Transverse colon (tissue), 4 donors: ENCODE measurements at regions not wholly inside any gene's neighbourhood (a gene's known extent, or its start where the extent isn't known, plus 50 kb on each side); places are given as distances from the start of the nearest gene placed in this dataset.
"Not testable (repeated sequence)": the region's sequence is repeated elsewhere in the genome, so short reads cannot be mapped to it uniquely, and the experiment has no call there.

ENCODE experiments used
- DNase-seq: peaks from one replicate; pipeline ENCODE4 v3.0.0-alpha.2; 2019
- H3K27ac ChIP-seq, 4 donors: fragments of 200-600 bp; sonication (generic); 2 replicates each; pipeline ENCODE4 v1.5.1; 2016 to 2018; ENCODE audit warnings: inconsistent platforms in 4 of 4
- H3K27me3 ChIP-seq: fragments of 200-600 bp; sonication (generic); 2 replicates; pipeline ENCODE4 v1.5.1; 2017; ENCODE audit warnings: inconsistent platforms
- H3K36me3 ChIP-seq, 4 donors: fragments of 200-600 bp; sonication (generic); 2 replicates each; pipeline ENCODE4 v1.5.1; 2017 to 2019; ENCODE audit warnings: inconsistent platforms in 4 of 4
- H3K4me1 ChIP-seq, 4 donors: fragments of 200-600 bp; sonication (generic); 2 replicates each; pipeline ENCODE4 v1.5.1; 2017 to 2020; ENCODE audit warnings: inconsistent platforms in 4 of 4
- H3K4me3 ChIP-seq, 4 donors: fragments of 200-600 bp; sonication (generic); 1 replicate in 1 of 4; 2 replicates in 3 of 4; pipeline versions ENCODE4 v1.5.1 to v1.6.1; 2017 to 2019; ENCODE audit warnings: inconsistent platforms in 4 of 4
- H3K9me3 ChIP-seq, 2 donors: fragments of 200-600 bp; sonication (generic); 2 replicates each; pipeline ENCODE4 v1.5.1; 2017 to 2019; ENCODE audit warnings: inconsistent platforms in 2 of 2
- EP300 ChIP-seq: sonication (generic); formaldehyde crosslinking; IDR thresholded peaks from one replicate; pipeline ENCODE4 v1.6.1; 2017; ENCODE audit warnings: antibody characterized with exemption, low read depth
- POLR2A ChIP-seq: fragments of 450-650 bp; IDR thresholded peaks from one replicate; pipeline ENCODE4 v1.6.1; 2016; ENCODE audit warnings: antibody characterized with exemption, mild to moderate bottlenecking, moderate library complexity
- POLR2AphosphoS5 ChIP-seq, 3 donors: sonication (generic); formaldehyde crosslinking; IDR thresholded peaks; one replicate each; pipeline ENCODE4 v1.6.1; 2016; ENCODE audit warnings: antibody characterized with exemption in 3 of 3
- WGBS, 2 donors: methylation state at CpG; one replicate each; pipeline ENCODE4 v1.1.5; 2018; ENCODE audit warnings: low coverage in 1 of 2; 5-methylcytosine and 5-hydroxymethylcytosine counted together
- in situ Hi-C, 4 donors: fragments of 200-750 bp; cut with MboI; loops; one replicate each; pipeline versions ENCODE4 v1.15.0 to v1.15.1; 2017; ENCODE audit warnings: low sequenced_read_pairs in 3 of 4, low pct_ligation_motif_present in 1 of 4, low pct_unique_long_range_greater_than_20kb in 1 of 4
- intact Hi-C: fragments of 100-400 bp; cut with DNase I; formaldehyde crosslinking; loops from one replicate; pipeline ENCODE4 v1.15.1; 2023; ENCODE audit warnings: low total_unique reads
- TF ChIP-seq, protein P1 (sequence below), 5 experiments: fragments of 200-600 bp in 3 of 5; fragments of 450-650 bp in 2 of 5; sonication (generic) in 3 of 5; IDR thresholded peaks; 1 replicate in 2 of 5; 2 replicates in 3 of 5; pipeline ENCODE4 v1.5.1; 2016 to 2017; ENCODE audit warnings: antibody characterized with exemption in 5 of 5, inconsistent platforms in 3 of 5, mild to moderate bottlenecking in 2 of 5, moderate library complexity in 1 of 5

DNA sequence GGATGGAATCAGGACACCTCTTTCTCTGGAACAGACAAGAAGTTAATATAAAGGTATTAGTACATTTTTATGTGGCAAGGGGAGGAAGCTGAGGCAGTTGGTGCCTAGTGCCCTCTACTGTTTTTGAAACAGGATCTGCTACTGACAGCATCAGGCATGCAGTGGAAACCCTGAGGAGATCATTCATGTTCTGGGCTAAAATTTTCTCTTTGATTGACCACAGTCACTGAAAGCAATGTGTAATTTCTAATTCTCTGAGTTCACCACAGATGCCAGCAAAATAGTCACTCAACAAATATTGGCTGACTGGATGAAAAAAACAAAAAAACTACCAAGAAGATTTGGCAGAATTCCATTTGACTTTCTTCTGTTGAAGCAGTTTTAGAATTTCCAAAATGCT lies 71.0 kb upstream of the SRRM3 start:
- TF ChIP-seq, protein P1, sequence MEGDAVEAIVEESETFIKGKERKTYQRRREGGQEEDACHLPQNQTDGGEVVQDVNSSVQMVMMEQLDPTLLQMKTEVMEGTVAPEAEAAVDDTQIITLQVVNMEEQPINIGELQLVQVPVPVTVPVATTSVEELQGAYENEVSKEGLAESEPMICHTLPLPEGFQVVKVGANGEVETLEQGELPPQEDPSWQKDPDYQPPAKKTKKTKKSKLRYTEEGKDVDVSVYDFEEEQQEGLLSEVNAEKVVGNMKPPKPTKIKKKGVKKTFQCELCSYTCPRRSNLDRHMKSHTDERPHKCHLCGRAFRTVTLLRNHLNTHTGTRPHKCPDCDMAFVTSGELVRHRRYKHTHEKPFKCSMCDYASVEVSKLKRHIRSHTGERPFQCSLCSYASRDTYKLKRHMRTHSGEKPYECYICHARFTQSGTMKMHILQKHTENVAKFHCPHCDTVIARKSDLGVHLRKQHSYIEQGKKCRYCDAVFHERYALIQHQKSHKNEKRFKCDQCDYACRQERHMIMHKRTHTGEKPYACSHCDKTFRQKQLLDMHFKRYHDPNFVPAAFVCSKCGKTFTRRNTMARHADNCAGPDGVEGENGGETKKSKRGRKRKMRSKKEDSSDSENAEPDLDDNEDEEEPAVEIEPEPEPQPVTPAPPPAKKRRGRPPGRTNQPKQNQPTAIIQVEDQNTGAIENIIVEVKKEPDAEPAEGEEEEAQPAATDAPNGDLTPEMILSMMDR (IDR thresholded peaks at IDR 0.05) = peak in 2 of 5 experiments; percentile 30 to 34
- not testable (repeated sequence) for DNase-seq

DNA sequence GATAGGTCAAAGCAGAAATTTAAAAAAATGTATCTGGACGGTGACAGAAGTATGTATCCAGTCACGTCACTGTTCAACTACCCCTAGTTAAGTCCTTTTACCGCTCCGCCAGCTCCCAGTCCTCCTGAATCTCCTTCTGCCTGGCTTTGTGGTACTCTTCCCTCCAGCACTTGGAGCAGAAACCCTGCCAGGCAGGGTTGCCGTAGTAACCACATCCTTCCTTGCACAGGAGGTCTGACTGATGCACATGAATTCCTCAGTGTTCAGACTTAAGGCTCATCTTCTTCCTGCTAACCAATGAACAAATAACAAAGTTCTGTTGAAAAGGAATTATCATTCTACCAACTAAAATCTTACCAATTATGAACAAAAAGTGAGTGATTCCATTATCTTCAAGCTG lies 69.8 kb upstream of the SRRM3 start:
- H3K27ac ChIP-seq, H3K4me1 ChIP-seq, in situ Hi-C loops, H3K4me3 ChIP-seq, DNase-seq, H3K27me3 ChIP-seq, H3K9me3 ChIP-seq, H3K36me3 ChIP-seq, intact Hi-C loops: not testable (repeated sequence)
- 72 to 75% methylated on average over 5 of the region's 5 CpGs for WGBS, 2 donors

More for the DNA sequence above, 71.0 kb upstream of the SRRM3 start:
- H3K4me1 ChIP-seq, in situ Hi-C loops, H3K4me3 ChIP-seq, H3K27me3 ChIP-seq, H3K9me3 ChIP-seq, H3K36me3 ChIP-seq, H3K27ac ChIP-seq, intact Hi-C loops: not testable (repeated sequence)

DNA sequence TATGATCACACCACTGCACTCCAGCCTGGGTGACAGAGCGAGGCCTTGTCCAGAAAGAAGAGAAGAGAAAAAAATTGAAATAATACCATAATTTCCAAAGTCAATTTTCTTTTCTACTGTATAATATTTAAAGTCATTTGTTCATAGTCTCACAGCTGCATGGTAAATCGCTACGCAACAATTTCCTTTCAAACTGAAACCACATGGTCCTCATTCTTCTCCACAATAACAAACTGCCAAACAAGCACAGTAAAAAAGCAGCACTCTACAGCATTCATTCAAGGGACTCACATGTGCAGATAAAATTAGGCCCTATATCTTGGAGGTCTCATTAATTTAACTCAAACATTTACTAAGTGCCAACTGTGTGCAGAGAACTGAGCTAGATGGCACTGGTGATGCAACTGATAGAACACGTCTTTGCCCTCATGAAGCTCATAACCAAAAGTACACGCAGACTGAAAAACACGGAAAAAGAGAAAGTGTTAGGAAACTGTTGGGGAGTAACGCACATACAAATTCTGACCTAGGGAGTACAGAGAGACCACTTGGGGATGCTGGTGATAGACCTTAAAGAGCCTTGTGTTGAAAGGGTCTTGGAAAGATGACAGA lies 68.4 kb upstream of the SRRM3 start:
- peaks cover 17% of the 10 kb centered on the region for H3K27me3 ChIP-seq
- intact Hi-C loops = no loop called here
- H3K4me1 ChIP-seq = no peaks in the 10 kb centered on the region
- H3K4me3 ChIP-seq = no peak overlapping the region
- TF ChIP-seq POLR2A = no peak
- TF ChIP-seq, protein P1 (IDR thresholded peaks at IDR 0.05) = no peak
- no peak for DNase-seq
- in situ Hi-C loops = no loop called here
- H3K9me3 ChIP-seq = no peaks in the 10 kb centered on the region
- 71 to 79% methylated on average over 7 of the region's 7 CpGs for WGBS, 2 donors
- no peak overlapping the region for H3K27ac ChIP-seq
- no peaks in the 10 kb centered on the region for H3K36me3 ChIP-seq

DNA sequence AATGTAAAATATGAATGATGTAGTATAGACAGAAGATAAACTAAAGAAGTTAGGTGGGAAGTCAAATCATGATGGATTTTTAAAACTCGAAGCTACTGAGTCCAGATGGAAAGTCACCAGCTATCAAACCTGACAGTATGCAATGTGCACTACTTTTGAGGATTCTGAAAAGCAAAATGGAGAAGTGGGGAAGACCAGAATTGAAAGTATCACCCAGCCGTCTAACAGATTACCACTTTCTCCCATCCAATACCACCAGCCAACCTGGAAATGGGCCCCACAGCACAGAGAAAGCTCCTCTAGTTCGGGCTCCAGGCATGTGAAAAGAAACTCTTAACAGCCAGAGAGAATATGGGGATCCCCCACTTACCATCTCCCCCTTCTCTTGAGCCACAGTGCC lies 67.9 kb upstream of the SRRM3 start:
- intact Hi-C loops (no loop called here), in situ Hi-C loops (no loop called here)
- H3K4me3 ChIP-seq = no peak overlapping the region
- peaks cover 17% of the 10 kb centered on the region for H3K27me3 ChIP-seq
- H3K27ac ChIP-seq = no peak overlapping the region
- no peak for DNase-seq
- no peaks in the 10 kb centered on the region for H3K9me3 ChIP-seq
- WGBS, 2 donors = 60 to 61% methylated on average over 1 to 3 of the region's 3 CpGs
- TF ChIP-seq POLR2A (no peak), POLR2AphosphoS5 (IDR thresholded peaks at IDR 0.05) (no peak), EP300 (no peak)
- TF ChIP-seq, protein P1 (IDR thresholded peaks at IDR 0.05) = no peak
- H3K4me1 ChIP-seq = no peaks in the 10 kb centered on the region
- H3K36me3 ChIP-seq = no peaks in the 10 kb centered on the region

DNA sequence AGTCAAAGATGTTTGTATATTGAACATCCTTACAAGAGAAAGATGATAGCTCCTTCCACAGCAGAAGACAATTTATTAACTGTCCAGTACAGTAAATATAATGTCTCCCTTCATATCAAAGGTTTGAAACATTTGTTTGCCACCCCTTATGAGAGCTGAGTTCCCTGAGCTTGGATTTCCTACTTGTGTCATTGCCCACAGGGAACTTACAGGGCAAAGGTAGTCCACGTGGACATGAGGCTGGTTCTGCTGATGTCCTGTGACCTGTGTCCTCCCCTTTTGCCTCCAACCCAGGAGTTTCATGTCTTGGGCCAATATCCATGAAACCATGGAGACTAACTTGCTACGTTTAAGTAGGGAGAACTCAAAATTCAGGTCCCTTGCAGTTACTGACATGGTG lies 66.4 kb upstream of the SRRM3 start:
- in situ Hi-C loops, H3K36me3 ChIP-seq, H3K27ac ChIP-seq, DNase-seq, H3K9me3 ChIP-seq, H3K4me3 ChIP-seq, H3K4me1 ChIP-seq, intact Hi-C loops: not testable (repeated sequence)
- WGBS, 2 donors = 60% methylated on average over 2 of the region's 2 CpGs; no CpG with 5 or more reads in 1 of the 2 donors
- peaks cover 17% of the 10 kb centered on the region for H3K27me3 ChIP-seq

DNA sequence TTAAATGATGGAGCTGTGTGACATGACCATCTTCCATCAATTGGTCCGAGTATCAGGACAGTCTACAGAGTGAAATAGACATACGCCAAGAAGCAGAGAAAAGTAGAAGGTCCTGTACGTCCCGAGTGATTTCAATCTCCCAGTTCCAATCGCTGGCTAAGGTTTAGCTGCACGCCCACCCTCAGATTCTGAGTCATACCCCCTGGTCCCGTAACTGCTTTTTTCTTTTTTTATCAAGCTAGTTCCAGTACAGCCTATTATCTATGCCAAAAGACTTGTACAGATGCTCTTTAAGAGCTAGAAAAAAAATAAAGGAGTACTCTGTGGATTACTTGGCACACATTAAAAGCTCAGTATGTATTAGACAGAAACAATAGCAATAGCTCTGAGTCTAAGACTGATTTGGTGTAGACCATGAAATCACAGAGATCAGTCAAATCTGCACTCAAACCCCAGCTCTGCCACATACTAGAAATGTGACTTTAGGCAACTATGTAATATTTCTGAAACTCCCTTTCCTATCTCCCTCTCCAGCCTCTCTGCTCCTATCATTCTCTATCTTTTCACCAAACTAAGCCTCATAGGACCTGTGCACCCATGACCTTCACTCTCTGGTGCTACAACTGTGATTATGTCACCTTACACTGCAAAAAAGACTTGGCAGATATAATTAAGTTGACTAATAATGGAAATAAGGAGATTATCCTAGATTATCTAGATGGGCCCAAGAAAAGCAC lies 63.0 kb upstream of the SRRM3 start:
- DNase-seq, H3K9me3 ChIP-seq, H3K27ac ChIP-seq, H3K4me1 ChIP-seq, intact Hi-C loops, H3K36me3 ChIP-seq, H3K4me3 ChIP-seq, in situ Hi-C loops: not testable (repeated sequence)
- WGBS, 2 donors = 74 to 83% methylated on average over 7 of the region's 7 CpGs
- H3K27me3 ChIP-seq = peaks cover 17% of the 10 kb centered on the region
